Activated B cell treated with CpG ODN at 0.5 μM for 24 hours (primary cell): ENCODE measurements at regions not wholly inside any gene's neighbourhood (a gene's known extent, or its start where the extent isn't known, plus 50 kb on each side); places are given as distances from the start of the nearest gene placed in this dataset.
A peak's percentile ranks its signal among the peaks of the same experiment; 100 is the strongest.

Experiments used
- ATAC-seq: fragments of 200-7000 bp; cut with Tn5 transposase; one replicate; pipeline ENCODE4 v1.10.0; 2021; ENCODE audit warnings: low read depth, mild to moderate bottlenecking, moderate library complexity
- CTCF ChIA-PET: fragments of 350-600 bp; sonication (Branson Sonifier 250); formaldehyde crosslinking; loops from one replicate; lab custom pipeline; 2021; ENCODE audit warnings: antibody characterized with exemption; lab: Charles Lee
- POLR2A ChIA-PET: fragments of 350-600 bp; sonication (Branson Sonifier 250); formaldehyde crosslinking; loops from one replicate; lab custom pipeline; 2021; ENCODE audit warnings: antibody characterized with exemption; lab: Charles Lee
- DNase-seq: peaks from one replicate; pipeline ENCODE4 v3.0.0; 2022
- H3K27ac Mint-ChIP-seq: one replicate; pipeline ENCODE4 v1.8.0; 2020; ENCODE audit warnings: mixed read lengths
- H3K27me3 Mint-ChIP-seq: one replicate; pipeline ENCODE4 v1.8.0; 2021; ENCODE audit warnings: mixed read lengths
- H3K36me3 Mint-ChIP-seq: one replicate; pipeline ENCODE4 v1.8.0; 2021; ENCODE audit warnings: low read depth, mixed read lengths
- H3K4me1 Mint-ChIP-seq: one replicate; pipeline ENCODE4 v1.8.0; 2021; ENCODE audit warnings: mixed read lengths
- H3K4me3 Mint-ChIP-seq: one replicate; pipeline ENCODE4 v1.8.0; 2020; ENCODE audit warnings: mild to moderate bottlenecking, mixed read lengths
- H3K9me3 Mint-ChIP-seq: one replicate; pipeline ENCODE4 v1.8.0; 2020; ENCODE audit warnings: mixed read lengths
- CTCF ChIP-seq: fragments of 200-600 bp; IDR thresholded peaks from one replicate; pipeline ENCODE4 v1.8.0; 2022; ENCODE audit warnings: antibody characterized with exemption, mild to moderate bottlenecking
- intact Hi-C: fragments of 100-400 bp; cut with micrococcal nuclease; formaldehyde crosslinking; loops from one replicate; pipeline ENCODE4 v1.15.1; 2024

GRCh38 chr7:130971297-130971696, 237.3 kb upstream of the KLF14 start:
- ChIA-PET CTCF (interaction anchor here (1.4 to 2.8 kb wide), 4 partner anchors 11 to 74 kb away, joined by 3 to 20 read pairs (median 6); no protein-coding TSS in a partner anchor), POLR2A (interaction anchor here (1.3 to 2.8 kb wide), 4 partner anchors 11 to 68 kb away, joined by 3 to 42 read pairs (median 6); no protein-coding TSS in a partner anchor)
- Mint-ChIP-seq H3K27ac (peak overlapping the region; percentile 80), H3K9me3 (peaks cover 3% of the 10 kb centered on the region), H3K4me1 (peaks cover 59% of the 10 kb centered on the region), H3K36me3 (peaks cover 57% of the 10 kb centered on the region), H3K27me3 (no peaks in the 10 kb centered on the region), H3K4me3 (peak overlapping the region; percentile 32)
- intact Hi-C loops = no loop called here
- no peak for TF ChIP-seq CTCF
- DNase-seq (no peak), ATAC-seq (no peak)

- CTCF ChIA-PET = interaction anchor here (1.4 to 2.8 kb wide), 2 partner anchors 10 to 75 kb away, joined by 5 to 20 read pairs; no protein-coding TSS in a partner anchor
- no peak overlapping the region for H3K4me3 Mint-ChIP-seq
Measured at GRCh38 chr7:130972201-130972600, 238.2 kb upstream of the KLF14 start.

GRCh38 chr7:130973637-130974036, 239.6 kb upstream of the KLF14 start:
- peaks cover 45% of the 10 kb centered on the region for H3K4me1 Mint-ChIP-seq
- no peak for ATAC-seq
- DNase-seq = no peak
- H3K9me3 Mint-ChIP-seq = peaks cover 3% of the 10 kb centered on the region
- no peak for TF ChIP-seq CTCF
- ChIA-PET POLR2A (no interaction called here), CTCF (interaction anchor here (1.1 to 1.2 kb wide), 2 partner anchors 9 to 67 kb away, joined by 3 read pairs; no protein-coding TSS in a partner anchor)
- no peak overlapping the region for H3K4me3 Mint-ChIP-seq
- no peaks in the 10 kb centered on the region for H3K27me3 Mint-ChIP-seq
- H3K27ac Mint-ChIP-seq = peak overlapping the region; percentile 37
- intact Hi-C loops = no loop called here
- peaks cover 54% of the 10 kb centered on the region for H3K36me3 Mint-ChIP-seq

More at GRCh38 chr7:130972201-130972600, 238.2 kb upstream of the KLF14 start:
- Mint-ChIP-seq H3K27me3 (no peaks in the 10 kb centered on the region), H3K27ac (peak overlapping the region; percentile 80), H3K4me1 (peaks cover 53% of the 10 kb centered on the region), H3K9me3 (peaks cover 3% of the 10 kb centered on the region), H3K36me3 (peaks cover 55% of the 10 kb centered on the region)
- intact Hi-C loops = no loop called here
- DNase-seq (no peak), ATAC-seq (no peak)
- no peak for TF ChIP-seq CTCF
- POLR2A ChIA-PET = interaction anchor here (1.8 to 2.8 kb wide), 2 partner anchors 10 to 12 kb away, joined by 8 to 42 read pairs; no protein-coding TSS in a partner anchor

- H3K4me3 Mint-ChIP-seq = no peak overlapping the region
- TF ChIP-seq CTCF = no peak
- CTCF ChIA-PET = interaction anchor here (1.1 to 1.2 kb wide), 2 partner anchors 8 to 66 kb away, joined by 3 read pairs; no protein-coding TSS in a partner anchor
- peaks cover 3% of the 10 kb centered on the region for H3K9me3 Mint-ChIP-seq
- no peaks in the 10 kb centered on the region for H3K27me3 Mint-ChIP-seq
- H3K4me1 Mint-ChIP-seq = peaks cover 39% of the 10 kb centered on the region
- intact Hi-C loops = no loop called here
- ATAC-seq (no peak), DNase-seq (no peak)
- POLR2A ChIA-PET = no interaction called here
- H3K36me3 Mint-ChIP-seq = peaks cover 57% of the 10 kb centered on the region
- H3K27ac Mint-ChIP-seq = peak overlapping the region; percentile 32
Measured at GRCh38 chr7:130974169-130974568, 240.2 kb upstream of the KLF14 start.

- H3K9me3 Mint-ChIP-seq = peaks cover 3% of the 10 kb centered on the region
Measured at GRCh38 chr7:130974794-130975193, 240.8 kb upstream of the KLF14 start.

More at GRCh38 chr7:130974794-130975193, 240.8 kb upstream of the KLF14 start:
- ATAC-seq (no peak), DNase-seq (no peak)
- POLR2A ChIA-PET = no interaction called here
- no peak for TF ChIP-seq CTCF
- Mint-ChIP-seq H3K4me3 (no peak overlapping the region), H3K27ac (peak overlapping the region; percentile 41), H3K4me1 (peaks cover 34% of the 10 kb centered on the region), H3K36me3 (peaks cover 62% of the 10 kb centered on the region), H3K27me3 (no peaks in the 10 kb centered on the region)
- CTCF ChIA-PET = interaction anchor here (1.1 to 1.2 kb wide), 2 partner anchors 37 to 65 kb away, joined by 3 to 6 read pairs; no protein-coding TSS in a partner anchor
- intact Hi-C loops = no loop called here
